Kasumi-1 (cell line): ENCODE measurements at regions not wholly inside any gene's neighbourhood (a gene's known extent, or its start where the extent isn't known, plus 50 kb on each side); places are given as distances from the start of the nearest gene placed in this dataset.

Source experiments
- DNase-seq, 2 experiments: peaks; one replicate each; lab custom pipeline; 2025; lab: John Stamatoyannopoulos, UW

DNA sequence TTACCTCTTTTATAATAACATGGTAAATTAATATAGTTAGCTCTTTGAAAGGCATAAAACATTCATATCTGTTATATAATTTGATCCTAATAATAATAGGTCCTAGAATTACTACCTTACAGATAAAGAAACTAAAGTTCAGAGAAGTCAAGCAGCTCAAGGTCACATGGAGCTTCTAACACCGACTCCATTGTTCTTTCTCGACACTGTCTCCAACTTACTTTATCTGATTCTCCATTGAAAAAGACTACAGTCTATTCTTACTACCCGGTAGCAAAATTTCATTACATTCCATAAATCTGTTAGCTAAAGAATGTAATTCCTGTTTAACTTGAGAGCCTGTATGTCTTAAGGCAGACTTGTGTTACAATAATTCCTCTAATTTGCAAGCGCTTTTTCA, 96.3 kb upstream of the TMEM161B start:
- DNase-seq: no peak

- no peak for DNase-seq
These were observed 86.9 kb upstream of the TMEM161B start for GRCh38 chr5:88355490-88356050.

- DNase-seq: no peak
These were observed 57.2 kb upstream of the TMEM161B start for GRCh38 chr5:88325868-88326267.

- no peak for DNase-seq
These were observed 54.1 kb upstream of the TMEM161B start for GRCh38 chr5:88322785-88323184.
